ENCODE measurements at regions not wholly inside any gene's neighbourhood (a gene's known extent, or its start where the extent isn't known, plus 50 kb on each side); places are given as distances from the start of the nearest gene placed in this dataset.

DNA sequence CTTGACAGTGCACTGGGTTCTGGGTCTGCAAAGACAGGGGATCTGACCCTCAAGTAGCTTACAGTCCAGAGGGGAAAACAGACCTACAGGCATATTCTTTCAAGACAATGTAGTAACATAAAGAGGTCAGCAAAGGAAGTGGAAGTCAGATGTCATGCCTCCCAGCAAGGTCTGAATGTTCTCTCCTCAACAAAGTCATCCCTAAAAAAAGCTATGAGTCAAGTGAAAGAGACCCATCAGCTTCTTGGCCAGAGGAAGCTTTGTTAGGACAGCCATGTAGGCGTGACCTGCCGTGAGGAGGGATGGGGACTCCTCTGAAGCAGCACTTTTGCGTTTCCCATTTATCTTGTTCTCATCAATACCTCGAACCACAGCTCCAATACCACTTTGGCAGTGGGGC is 331.6 kb upstream of the NR2F2 start:
- TF ChIP-seq, protein P1, sequence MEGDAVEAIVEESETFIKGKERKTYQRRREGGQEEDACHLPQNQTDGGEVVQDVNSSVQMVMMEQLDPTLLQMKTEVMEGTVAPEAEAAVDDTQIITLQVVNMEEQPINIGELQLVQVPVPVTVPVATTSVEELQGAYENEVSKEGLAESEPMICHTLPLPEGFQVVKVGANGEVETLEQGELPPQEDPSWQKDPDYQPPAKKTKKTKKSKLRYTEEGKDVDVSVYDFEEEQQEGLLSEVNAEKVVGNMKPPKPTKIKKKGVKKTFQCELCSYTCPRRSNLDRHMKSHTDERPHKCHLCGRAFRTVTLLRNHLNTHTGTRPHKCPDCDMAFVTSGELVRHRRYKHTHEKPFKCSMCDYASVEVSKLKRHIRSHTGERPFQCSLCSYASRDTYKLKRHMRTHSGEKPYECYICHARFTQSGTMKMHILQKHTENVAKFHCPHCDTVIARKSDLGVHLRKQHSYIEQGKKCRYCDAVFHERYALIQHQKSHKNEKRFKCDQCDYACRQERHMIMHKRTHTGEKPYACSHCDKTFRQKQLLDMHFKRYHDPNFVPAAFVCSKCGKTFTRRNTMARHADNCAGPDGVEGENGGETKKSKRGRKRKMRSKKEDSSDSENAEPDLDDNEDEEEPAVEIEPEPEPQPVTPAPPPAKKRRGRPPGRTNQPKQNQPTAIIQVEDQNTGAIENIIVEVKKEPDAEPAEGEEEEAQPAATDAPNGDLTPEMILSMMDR (IDR thresholded peaks at IDR 0.05; ENCODE audit: insufficient read depth, low read length) = no peak
- TF ChIP-seq, protein P2, sequence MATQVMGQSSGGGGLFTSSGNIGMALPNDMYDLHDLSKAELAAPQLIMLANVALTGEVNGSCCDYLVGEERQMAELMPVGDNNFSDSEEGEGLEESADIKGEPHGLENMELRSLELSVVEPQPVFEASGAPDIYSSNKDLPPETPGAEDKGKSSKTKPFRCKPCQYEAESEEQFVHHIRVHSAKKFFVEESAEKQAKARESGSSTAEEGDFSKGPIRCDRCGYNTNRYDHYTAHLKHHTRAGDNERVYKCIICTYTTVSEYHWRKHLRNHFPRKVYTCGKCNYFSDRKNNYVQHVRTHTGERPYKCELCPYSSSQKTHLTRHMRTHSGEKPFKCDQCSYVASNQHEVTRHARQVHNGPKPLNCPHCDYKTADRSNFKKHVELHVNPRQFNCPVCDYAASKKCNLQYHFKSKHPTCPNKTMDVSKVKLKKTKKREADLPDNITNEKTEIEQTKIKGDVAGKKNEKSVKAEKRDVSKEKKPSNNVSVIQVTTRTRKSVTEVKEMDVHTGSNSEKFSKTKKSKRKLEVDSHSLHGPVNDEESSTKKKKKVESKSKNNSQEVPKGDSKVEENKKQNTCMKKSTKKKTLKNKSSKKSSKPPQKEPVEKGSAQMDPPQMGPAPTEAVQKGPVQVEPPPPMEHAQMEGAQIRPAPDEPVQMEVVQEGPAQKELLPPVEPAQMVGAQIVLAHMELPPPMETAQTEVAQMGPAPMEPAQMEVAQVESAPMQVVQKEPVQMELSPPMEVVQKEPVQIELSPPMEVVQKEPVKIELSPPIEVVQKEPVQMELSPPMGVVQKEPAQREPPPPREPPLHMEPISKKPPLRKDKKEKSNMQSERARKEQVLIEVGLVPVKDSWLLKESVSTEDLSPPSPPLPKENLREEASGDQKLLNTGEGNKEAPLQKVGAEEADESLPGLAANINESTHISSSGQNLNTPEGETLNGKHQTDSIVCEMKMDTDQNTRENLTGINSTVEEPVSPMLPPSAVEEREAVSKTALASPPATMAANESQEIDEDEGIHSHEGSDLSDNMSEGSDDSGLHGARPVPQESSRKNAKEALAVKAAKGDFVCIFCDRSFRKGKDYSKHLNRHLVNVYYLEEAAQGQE (IDR thresholded peaks at IDR 0.05; ENCODE audit: insufficient replicate concordance, low read depth) = no peak
- TF ChIP-seq SPI1 (IDR thresholded peaks at IDR 0.05; ENCODE audit: borderline replicate concordance, low read depth) = no peak
- no peak for TF ChIP-seq POLR2AphosphoS5 (IDR thresholded peaks at IDR 0.05; ENCODE audit: low read depth)
- no peak for TF ChIP-seq GABPA (IDR thresholded peaks at IDR 0.05; ENCODE audit: low read depth)
